ENCODE measurements at regions not wholly inside any gene's neighbourhood (a gene's known extent, or its start where the extent isn't known, plus 50 kb on each side); places are given as distances from the start of the nearest gene placed in this dataset.

DNA sequence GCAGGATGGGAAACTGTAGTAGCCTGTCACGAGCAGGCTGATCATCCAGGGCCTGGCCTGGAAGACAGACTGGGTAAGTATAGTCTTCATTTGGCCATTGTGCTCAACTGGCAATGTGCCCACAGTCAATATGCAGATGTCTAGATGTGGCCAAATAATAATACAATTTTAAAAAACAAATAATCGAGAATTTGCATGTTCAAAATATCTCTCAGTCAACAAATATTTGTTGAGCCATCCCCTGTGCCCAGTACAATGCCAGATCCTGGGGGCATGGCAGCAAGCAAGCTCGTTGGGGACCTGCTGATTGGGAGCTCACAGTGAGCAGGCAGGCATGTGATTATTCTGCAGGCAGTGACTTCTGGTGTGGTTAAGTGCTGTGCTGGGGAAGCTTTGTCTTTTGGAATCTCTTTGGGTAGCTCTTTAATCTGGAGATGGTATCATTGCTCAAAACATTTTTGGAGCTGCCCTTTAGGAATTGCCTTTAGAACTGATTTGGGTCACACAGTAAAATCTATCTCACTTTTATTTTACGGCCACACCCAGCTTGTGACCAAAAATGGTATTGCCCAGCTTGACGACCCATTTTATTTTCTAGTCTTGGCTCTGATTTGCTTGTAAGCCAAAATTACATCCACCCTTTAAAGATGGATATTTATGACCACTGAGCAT is 92.2 kb downstream of the PLCE1 start:
- DNase-seq (ENCODE audit: low spot score) (no peak), FAIRE-seq (no peak)

DNA sequence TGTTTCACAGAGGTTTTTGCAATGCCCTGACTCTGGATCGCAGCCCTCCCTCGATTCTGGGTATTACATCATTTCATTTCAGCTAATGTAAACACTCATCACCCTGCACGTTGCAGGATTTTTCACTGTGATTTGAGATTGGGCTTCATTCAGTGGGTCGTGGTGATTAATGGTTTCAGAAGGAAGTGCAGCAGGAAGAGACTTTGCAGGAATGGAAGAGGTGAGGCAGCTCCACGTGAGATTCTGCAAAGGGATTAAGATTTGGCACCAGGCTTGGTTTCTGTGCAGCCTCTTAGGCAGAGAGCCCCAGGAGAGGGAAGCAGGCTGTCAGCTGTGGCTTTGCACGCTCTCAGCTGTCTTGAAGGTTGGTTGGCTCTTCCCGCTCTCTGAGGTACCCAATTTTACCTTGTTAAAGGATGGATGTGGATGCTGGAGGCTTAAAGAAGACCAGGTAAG is 95.2 kb downstream of the PLCE1 start:
- DNase-seq (ENCODE audit: low spot score), result no peak

DNA sequence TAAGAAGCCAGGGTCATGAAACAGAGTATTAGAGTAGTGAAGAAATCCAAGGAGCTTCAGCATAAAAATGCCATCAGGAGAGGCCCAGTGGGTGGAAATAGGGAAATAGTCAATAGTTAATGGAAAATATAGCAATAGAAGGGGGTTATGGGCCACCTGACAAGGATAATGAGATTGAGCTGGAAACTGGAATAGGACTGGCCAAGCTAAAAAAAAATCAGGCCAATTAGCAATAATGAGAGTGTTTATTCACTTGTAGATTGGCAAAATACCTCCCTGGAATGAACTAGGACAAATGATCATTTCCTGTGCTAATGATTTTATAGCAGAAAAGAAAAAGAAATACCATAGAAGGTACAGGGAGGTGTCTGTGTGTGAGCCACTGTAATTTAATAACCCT is 97.9 kb downstream of the PLCE1 start:
- DNase-seq (ENCODE audit: low spot score), result no peak
- FAIRE-seq, result no peak

More for the DNA sequence above, 95.2 kb downstream of the PLCE1 start:
- no peak for FAIRE-seq

DNA sequence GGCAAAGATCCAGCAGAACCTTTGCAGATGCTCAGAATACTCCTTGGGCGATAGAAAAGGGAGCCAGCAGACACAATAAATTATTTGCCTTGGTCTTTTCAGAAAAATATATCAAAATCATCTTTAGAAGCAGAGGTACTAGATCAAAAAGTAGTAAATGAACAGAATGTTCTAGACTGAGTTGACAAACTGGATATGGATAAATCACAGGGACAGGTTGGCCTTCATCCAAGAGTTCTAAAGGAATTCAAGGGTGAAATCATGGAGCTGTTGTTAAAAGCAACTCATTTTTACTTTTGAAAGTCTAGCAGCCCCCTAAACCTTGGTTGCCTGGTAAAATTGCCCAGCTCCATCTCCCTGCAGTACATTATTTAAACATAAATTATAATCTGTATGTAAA is 99.1 kb downstream of the PLCE1 start:
- FAIRE-seq (no peak), DNase-seq (ENCODE audit: low spot score) (no peak)

DNA sequence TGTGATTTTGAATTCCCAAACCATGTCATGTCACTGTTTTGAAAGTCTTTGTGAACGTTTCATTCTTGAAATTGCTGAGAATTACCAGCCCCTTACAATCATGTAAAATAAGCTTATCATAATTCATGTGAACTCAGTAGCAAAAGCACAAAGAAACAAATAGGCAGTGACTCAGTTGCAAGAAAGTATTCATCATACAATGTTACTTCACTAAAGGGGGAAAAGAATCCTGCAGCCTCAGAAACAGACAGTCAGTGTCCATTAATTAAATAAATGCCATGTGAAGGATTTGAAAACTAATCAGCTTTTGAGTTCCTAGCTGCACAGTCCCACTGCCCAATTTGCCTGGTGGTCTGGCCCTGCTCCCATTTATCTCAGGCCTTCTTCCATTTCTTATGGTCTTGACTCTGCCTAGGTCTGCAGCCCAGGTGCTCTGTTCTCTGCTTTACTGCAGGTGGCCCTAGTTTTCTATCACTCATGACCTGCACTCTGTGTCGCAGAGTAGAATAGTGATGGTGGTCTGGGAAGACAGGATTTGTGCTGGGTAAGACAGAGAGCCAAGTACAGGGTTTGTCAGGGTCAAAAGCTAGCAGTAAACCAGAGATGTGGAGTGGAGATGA is 99.7 kb downstream of the PLCE1 start:
- no peak for DNase-seq (ENCODE audit: low spot score)
- FAIRE-seq, result no peak

DNA sequence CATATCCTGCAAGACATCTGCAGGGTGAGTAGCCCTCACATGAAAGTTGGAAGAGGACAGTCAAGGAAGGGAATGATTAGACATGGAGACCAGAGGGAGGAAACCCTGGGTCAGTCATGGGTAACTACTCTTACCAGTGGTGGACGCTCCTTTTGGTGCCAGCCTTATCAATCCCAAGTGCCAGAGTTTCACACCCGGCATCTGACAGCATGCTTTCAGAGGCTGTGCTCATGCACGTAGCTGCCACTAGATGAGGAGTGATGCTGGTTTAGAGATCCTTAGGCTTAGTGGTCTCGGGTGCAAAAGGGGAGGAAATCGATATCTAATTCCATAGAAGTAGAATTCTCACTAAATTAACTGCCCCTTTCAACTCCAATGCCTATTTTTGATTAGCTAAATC is 100.8 kb downstream of the PLCE1 start:
- FAIRE-seq (no peak), DNase-seq (ENCODE audit: low spot score) (no peak)

DNA sequence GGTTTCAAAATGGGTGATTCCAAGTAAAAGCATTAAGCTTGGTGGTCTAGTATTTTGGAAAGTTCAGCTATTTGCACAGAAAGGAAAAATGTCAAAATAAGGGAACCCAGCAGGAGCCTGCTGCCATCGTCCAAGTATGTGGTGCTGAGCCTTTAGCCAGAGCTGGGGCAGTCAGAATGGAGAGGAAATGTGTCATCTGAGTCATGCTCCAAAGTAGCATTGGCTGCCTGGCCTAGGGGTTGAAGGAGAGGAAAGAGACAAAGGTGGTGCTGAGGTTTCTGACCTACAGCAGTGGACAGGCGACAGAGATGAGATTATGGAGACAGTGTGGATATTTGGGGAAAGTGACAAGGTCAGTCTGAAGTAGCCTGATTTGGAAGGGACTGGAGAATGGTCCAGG is 103.9 kb downstream of the PLCE1 start:
- no peak for FAIRE-seq
- DNase-seq (ENCODE audit: low spot score), result no peak

DNA sequence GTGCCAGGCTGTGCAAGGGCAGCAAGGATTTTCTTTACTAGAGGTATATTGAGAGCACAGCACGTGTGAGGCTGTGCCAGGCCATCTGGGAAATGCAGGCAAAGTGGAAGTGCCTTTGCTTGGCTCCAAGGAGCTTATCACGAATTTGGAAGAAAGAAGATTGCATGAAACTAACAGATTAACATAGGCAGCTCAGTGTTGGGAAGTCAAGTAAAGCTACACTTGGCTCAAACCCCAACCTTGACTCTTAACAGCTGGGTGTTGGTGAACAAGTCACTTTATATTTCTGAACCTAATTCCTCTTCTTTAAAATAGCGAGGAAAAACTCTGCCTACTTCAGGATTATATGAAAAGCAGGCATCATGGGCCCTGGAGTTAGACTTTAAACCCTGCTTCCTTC is 105.2 kb downstream of the PLCE1 start:
- DNase-seq (ENCODE audit: low spot score) (no peak), FAIRE-seq (no peak)

DNA sequence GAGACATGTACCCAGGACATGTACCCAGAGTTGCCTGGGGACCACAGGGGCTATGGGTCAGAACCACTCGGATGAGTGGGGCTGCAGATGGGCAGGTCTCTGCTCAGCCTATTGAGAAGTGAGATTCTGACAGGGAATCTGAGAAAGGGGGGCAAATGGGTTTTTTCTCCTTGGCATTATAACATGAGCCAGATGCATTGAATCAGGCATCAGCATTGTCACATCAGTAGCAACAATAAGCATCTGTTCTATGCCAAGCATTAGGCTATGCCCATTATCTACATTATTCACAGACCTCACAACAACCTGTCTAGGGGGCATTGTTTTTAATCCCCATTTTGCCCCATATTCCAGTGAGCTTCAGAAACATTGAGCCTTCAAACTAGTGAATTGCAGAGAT is 108.2 kb downstream of the PLCE1 start:
- FAIRE-seq (no peak), DNase-seq (ENCODE audit: low spot score) (no peak)

DNA sequence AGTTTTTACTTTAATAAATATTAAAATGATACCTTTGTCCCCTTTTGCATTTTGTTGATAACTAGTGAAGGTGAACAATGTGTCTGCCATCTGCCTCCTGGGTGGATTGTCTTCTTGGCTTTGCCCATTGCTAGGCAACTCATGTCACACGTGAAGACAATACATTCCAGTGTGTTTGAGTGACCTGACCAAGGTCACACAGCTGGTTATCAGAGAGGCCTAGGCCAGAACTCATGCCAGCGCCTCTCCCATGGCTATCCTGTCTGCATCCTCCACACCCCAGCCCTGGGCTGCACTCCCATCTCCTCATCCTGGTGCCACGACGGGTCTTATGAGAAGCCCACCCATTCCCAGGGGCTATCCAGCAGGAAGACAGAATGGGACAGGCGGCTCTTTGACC is 108.7 kb downstream of the PLCE1 start:
- FAIRE-seq, result no peak

DNA sequence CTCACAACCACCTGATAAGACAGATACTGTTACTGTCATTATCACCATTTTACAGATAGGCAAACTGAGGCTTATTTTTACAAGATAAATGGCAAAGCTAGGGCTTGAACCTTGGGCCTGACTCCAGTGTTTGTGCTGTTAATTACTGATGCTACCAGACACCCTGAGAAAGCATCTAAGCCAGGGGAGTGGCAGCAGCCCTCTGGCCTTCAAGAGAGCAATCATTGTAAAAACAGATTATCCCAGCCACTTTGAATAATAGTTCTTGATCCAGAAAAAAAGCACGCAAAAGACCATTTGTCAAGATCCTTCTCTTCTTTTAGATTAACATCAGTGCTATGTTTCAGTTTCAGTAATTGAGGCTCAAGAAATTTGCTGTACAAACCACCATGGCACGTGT is 109.5 kb downstream of the PLCE1 start:
- no peak for FAIRE-seq

More for the DNA sequence above, 108.7 kb downstream of the PLCE1 start:
- DNase-seq (ENCODE audit: low spot score), result no peak

DNA sequence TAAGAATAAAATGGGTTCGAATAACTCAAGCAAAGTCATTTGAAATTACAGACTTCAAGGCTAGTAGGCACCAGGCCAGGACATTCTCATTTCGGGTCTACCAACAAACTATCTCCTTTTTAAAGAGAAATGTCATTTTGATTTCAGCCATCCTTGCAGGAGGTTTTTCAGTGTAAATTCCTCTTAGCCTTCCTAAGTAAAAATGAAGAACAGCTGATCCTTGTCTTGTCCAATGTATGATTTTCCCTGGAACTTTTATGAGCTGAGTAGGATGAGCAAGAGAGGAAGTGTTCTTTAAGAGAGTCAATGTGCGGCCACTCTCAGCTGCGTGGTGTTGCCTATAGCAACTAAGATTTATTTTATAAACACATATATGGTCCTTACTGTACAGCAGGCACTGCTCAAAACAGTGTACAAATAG is 110.1 kb downstream of the PLCE1 start:
- DNase-seq (ENCODE audit: low spot score) (no peak), FAIRE-seq (no peak)

More for the DNA sequence above, 109.5 kb downstream of the PLCE1 start:
- no peak for DNase-seq (ENCODE audit: low spot score)

DNA sequence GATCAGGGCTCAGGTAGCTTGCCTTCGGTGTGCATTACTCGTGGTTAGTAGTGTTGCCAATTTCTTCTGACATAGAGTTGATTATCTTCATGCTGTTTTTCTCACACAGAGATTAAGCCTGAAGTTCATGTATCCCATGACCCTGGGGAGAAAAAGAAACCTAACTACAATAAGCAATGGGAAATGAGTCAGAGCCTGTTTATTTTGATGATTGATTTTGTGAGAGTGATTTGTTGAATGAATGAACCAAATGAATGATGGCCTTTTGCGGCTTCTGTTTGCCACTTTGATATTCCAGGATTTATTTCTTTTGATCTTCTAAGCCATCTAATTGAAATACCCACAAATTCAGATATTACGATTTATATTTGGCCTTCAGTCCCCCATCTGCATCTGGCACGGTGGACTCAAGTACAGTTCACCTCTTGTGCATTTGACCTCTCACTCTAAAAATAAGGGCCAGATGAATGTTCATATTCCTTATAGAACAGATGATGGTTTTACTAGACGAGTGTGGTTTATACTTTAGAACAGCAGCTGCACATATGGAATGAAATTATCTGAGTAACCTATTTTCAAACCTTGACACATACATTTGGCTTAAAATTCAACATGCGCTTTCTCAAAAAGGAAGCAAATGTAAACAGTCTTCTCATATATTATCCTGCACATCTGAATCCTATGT is 110.7 kb downstream of the PLCE1 start:
- DNase-seq (ENCODE audit: low spot score) (no peak), FAIRE-seq (no peak)

DNA sequence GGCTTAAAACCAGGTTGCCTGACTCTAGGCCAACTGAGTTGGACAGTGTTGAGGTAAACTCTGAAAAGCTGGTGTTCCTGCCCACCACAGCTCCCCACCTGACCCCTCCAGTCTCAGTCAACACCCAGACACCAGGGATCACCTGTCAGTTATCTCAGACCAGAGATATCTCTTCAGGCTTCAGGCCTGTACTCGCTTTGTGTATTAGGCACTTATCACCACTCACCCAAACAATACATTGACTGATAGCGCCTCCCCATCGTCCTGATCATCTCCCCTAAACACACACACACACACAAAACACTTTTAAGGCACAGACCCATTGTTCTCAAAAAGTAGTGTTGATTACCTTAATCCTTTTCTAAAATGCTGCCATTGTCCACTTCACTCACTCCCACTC is 111.5 kb downstream of the PLCE1 start:
- DNase-seq (ENCODE audit: low spot score), result no peak
- peak; percentile 82 for FAIRE-seq

DNA sequence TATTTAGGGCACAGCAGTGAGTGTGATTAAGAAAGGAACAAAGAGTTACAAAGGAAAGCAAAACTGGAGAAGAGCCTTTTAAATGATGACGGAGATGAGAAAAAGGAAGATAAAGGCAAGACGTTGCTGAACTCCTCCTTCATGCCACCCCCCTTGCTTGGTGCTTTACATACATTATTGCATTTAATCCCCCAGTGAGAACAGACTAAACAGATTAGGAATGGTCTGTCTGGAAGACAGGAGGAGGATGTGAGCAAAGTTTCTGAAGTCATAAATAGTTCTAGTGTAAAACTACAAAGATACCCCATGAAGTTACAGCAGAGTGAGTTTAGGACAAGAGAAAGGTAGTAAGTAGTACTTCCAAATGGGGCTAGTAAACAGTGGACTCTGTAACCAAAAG is 113.5 kb downstream of the PLCE1 start:
- no peak for FAIRE-seq
- no peak for DNase-seq (ENCODE audit: low spot score)

DNA sequence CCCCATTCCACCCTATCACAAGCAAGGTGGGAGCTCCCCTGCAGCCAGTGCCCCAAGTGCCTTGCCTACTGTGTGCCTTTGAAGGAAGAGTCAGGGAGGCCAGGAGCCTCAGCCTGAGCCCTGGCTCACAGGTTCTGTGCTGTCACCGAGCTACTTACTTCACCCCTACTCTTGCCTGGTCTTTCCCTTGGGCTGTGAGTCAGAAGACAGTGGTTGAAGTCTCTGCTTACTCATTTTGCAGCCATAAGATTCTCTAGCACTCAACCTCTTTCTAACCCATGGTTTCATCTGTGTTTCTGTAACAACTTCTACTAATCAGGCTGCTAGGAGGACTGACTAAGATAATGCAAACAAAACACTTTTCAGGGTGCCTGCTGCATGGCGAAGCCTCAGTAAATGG is 114.5 kb downstream of the PLCE1 start:
- DNase-seq (ENCODE audit: low spot score), result no peak
- FAIRE-seq, result no peak

DNA sequence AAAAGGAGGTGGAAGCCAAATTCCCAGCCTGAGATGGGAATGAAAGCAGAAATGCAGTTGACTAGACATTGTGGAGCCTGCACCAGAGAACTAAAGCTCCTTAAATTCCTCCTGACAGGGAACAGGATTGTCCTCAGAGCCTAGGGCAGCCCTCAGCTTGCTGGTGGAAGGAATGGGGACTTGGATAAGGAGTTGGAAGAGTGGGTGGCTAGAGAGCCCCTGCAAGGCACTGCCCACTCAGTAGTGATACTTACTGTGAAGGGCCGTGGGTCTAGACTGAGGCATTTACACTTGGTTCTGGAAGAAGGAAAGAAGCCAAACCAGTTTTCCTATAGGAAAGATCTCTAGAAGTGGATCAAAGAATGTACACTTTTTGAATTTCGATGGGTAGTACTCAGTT is 117.6 kb downstream of the PLCE1 start:
- FAIRE-seq (no peak), DNase-seq (ENCODE audit: low spot score) (no peak)

DNA sequence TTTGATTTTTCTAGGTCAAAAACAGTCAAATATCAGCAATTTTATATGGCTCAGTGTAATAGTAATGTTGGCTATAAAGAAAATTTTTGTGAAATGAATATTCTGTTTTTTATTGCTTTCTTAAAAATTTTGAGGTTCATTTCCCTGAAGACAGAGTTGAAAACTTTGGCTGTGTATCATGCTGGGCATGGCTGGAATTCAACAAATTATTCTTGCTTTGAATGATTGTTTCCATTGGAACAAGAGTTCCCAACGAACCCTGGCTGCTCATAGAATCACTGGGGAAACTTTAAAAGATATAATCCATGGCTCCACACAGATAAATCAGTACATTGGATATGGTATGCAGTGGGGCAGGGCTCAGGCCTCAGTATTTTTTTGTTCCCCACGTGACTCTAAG is 118.6 kb downstream of the PLCE1 start:
- DNase-seq (ENCODE audit: low spot score) (no peak), FAIRE-seq (no peak)

DNA sequence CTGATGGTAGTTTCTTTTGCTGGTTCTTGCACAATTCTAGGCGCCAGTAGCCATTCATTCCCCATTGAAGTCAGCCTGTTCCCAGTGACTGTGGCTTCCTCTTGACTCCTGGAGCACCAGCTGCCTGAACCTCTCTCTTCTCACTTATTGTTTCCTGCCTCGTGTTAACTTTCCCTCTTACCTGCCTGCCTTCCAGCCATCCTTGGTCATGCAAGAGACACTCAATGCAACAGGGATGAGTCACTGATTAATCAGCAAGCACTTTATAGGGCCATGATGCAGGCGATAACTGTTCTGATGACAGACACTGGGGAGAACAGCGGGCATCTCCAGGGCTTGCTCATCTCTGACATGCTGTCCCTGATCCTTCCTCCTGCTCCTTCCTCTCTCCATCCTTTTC is 122.0 kb downstream of the PLCE1 start:
- peak; percentile 50 for DNase-seq (ENCODE audit: low spot score)
- no peak for FAIRE-seq

DNA sequence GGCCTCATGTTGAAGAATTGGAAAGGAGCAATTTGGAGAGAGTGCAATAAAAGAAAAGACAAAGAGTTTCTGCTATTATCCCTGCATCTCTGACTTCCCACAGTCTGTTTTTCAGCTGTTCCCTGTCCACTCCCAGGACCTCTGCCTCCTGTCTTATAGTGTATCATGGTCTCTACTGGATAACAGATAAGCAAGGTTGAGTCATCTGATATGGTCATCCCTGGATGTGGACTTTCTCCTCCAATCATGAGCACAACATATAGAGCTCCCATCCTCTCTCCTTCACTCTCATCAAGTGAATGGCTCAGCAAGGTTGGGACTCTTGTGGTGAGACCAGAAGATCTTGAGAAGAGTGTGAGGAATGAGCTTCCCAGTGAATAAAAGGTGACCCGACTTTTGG is 123.1 kb downstream of the PLCE1 start:
- FAIRE-seq, result no peak

DNA sequence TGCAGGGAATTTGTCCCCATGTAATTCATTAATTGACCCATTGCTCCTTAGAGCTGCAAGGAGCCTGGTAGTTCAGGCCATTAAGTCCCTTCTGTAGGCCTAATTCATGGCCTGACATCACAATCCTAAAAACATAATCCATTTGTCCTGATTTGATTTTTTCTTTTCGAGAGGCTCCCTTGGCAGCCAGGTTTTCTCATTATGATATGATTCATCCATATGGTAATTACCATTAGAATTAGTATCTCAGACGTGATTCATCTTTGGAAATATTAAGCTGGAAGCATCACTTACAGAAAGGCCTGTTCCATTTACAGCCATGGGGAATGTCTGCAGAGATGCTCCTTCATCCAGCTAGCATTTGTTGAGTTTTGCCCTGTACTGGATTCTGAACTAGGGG is 128.5 kb downstream of the PLCE1 start:
- FAIRE-seq (no peak), DNase-seq (ENCODE audit: low spot score) (no peak)

More for the DNA sequence above, 123.1 kb downstream of the PLCE1 start:
- no peak for DNase-seq (ENCODE audit: low spot score)

DNA sequence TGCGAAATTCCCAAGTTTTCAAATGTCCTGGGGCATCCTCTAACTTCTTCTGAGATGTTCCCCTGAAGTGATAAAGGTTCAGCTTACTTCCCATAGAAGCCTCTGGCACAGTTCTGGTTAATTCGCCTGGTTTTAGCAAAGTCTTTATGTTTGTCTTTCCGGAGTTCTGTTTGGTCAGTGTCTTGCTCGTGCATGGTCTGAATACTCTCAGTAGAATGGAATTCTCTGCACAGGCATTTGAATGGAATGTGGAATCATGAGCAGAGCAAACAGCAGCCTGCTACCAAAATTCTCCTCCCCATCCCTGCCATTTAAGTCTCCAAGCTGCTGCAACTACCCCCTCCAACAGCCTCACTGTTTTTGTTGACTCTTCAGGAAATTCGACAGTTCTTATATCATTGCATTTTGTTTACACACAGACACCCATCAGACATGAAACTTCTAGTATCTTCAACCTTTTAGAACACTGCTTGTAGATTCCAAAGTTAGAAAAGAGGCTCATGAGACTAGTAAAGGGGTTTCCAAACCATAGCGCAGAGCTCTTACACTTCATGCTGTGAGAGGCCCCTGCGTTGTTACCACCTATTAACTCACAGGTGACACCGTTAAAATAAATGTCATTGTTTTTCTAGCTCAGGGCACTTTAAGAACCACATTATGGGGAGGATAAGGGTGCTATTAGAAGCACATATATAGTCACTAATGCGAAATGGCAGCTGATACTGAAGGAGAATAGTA is 129.7 kb downstream of the PLCE1 start:
- no peak for FAIRE-seq
- DNase-seq (ENCODE audit: low spot score), result peak; percentile 76

Data from urothelium cell line (cell line).